OCI-LY3 (cell line): ENCODE measurements at regions not wholly inside any gene's neighbourhood (a gene's known extent, or its start where the extent isn't known, plus 50 kb on each side); places are given as distances from the start of the nearest gene placed in this dataset.

ENCODE experiments used
- H2AFZ ChIP-seq: fragments of 200-600, 300-600 bp; shearing (Covaris generic); 2 replicates; pipeline ENCODE4 v1.6.0; 2014; ENCODE audit warnings: antibody characterized with exemption, low read depth, low read length
- H3K27ac ChIP-seq: fragments of 200-600, 300-600 bp; sonication (generic); 2 replicates; pipeline ENCODE4 v1.5.1; 2014; ENCODE audit warnings: mild to moderate bottlenecking, low read length, moderate library complexity, mixed read lengths
- H3K27me3 ChIP-seq: fragments of 200-600, 300-600 bp; sonication (generic); 2 replicates; pipeline ENCODE4 v1.6.1; 2014; ENCODE audit warnings: low read depth, low read length, mixed read lengths
- H3K36me3 ChIP-seq: fragments of 200-600, 300-600 bp; sonication (generic); replicated peaks from 2 replicates; pipeline ENCODE3; 2014; ENCODE audit warnings: low read depth, low read length, mixed read lengths
- H3K4me1 ChIP-seq: fragments of 300-600, 200-600 bp; sonication (generic); 2 replicates; pipeline ENCODE4 v1.6.1; 2014; ENCODE audit warnings: low read length, mixed read lengths
- H3K4me2 ChIP-seq: fragments of 200-600, 300-600 bp; sonication (generic); 2 replicates; pipeline ENCODE4 v1.6.1; 2014; ENCODE audit warnings: low read length, mixed read lengths
- H3K4me3 ChIP-seq: fragments of 300-600, 200-600 bp; sonication (generic); 2 replicates; pipeline ENCODE4 v1.5.1; 2014; ENCODE audit warnings: antibody characterized with exemption, mild to moderate bottlenecking, low read length, moderate library complexity
- H3K79me2 ChIP-seq: fragments of 300-600, 200-600 bp; shearing (Covaris generic); 2 replicates; pipeline ENCODE4 v1.6.1; 2014; ENCODE audit warnings: mild to moderate bottlenecking, low read length, mixed read lengths
- H3K9ac ChIP-seq: fragments of 300-600, 200-600 bp; shearing (Covaris generic); 2 replicates; pipeline ENCODE4 v1.6.0; 2014; ENCODE audit warnings: mild to moderate bottlenecking, low read length, moderate library complexity
- H3K9me3 ChIP-seq: fragments of 200-600, 300-600 bp; shearing (Covaris generic); 2 replicates; pipeline ENCODE4 v1.6.1; 2014; ENCODE audit warnings: low read length, mixed read lengths; ENCODE audit not compliant: insufficient read depth
- H4K20me1 ChIP-seq: fragments of 200-600, 300-600 bp; sonication (generic); 2 replicates; pipeline ENCODE4 v1.6.1; 2016; ENCODE audit warnings: low read length, mixed read lengths; ENCODE audit not compliant: insufficient read depth
- CTCF ChIP-seq: fragments of 200-600, 300-600 bp; sonication (generic); IDR thresholded peaks from 2 replicates; pipeline ENCODE4 v1.5.1; 2014; ENCODE audit warnings: antibody characterized with exemption, low read length, low read depth
- EZH2phosphoT487 ChIP-seq: fragments of 200-600 bp; shearing (Covaris generic); IDR thresholded peaks from 2 replicates; pipeline ENCODE4 v1.6.1; 2018; ENCODE audit warnings: antibody characterized with exemption, mixed run types, low read depth

GRCh38 chr7:136183981-136184380 is 206.8 kb upstream of the MTPN start:
- H4K20me1 ChIP-seq = no peaks in the 10 kb centered on the region
- no peak overlapping the region for H3K9ac ChIP-seq
- H3K27ac ChIP-seq = no peak overlapping the region
- no peak for TF ChIP-seq CTCF
- TF ChIP-seq EZH2phosphoT487 = no peak
- no peak overlapping the region for H2AFZ ChIP-seq
- no peaks in the 10 kb centered on the region for H3K9me3 ChIP-seq
- H3K79me2 ChIP-seq = no peaks in the 10 kb centered on the region
- no peaks in the 10 kb centered on the region for H3K4me1 ChIP-seq
- no peaks in the 10 kb centered on the region for H3K36me3 ChIP-seq
- no peaks in the 10 kb centered on the region for H3K27me3 ChIP-seq
- H3K4me2 ChIP-seq = no peak overlapping the region
- H3K4me3 ChIP-seq = no peak overlapping the region

- no peaks in the 10 kb centered on the region for H3K79me2 ChIP-seq
- no peaks in the 10 kb centered on the region for H3K4me1 ChIP-seq
- no peak overlapping the region for H3K27ac ChIP-seq
- H2AFZ ChIP-seq = no peak overlapping the region
- no peak overlapping the region for H3K9ac ChIP-seq
- no peaks in the 10 kb centered on the region for H3K36me3 ChIP-seq
- H3K9me3 ChIP-seq = no peaks in the 10 kb centered on the region
- TF ChIP-seq EZH2phosphoT487 (no peak), CTCF (no peak)
- no peak overlapping the region for H3K4me3 ChIP-seq
- H3K4me2 ChIP-seq = no peak overlapping the region
- no peaks in the 10 kb centered on the region for H4K20me1 ChIP-seq
- no peaks in the 10 kb centered on the region for H3K27me3 ChIP-seq
These were observed 203.8 kb upstream of the MTPN start for GRCh38 chr7:136180984-136181383.

- no peak overlapping the region for H2AFZ ChIP-seq
- no peak overlapping the region for H3K27ac ChIP-seq
- H3K4me2 ChIP-seq = no peak overlapping the region
These were observed 202.9 kb upstream of the MTPN start for GRCh38 chr7:136179851-136180721.

More at GRCh38 chr7:136179851-136180721, 202.9 kb upstream of the MTPN start:
- no peak overlapping the region for H3K4me3 ChIP-seq
- no peaks in the 10 kb centered on the region for H3K4me1 ChIP-seq
- H3K36me3 ChIP-seq = no peaks in the 10 kb centered on the region
- H3K9me3 ChIP-seq = no peaks in the 10 kb centered on the region
- no peaks in the 10 kb centered on the region for H3K79me2 ChIP-seq
- TF ChIP-seq CTCF (no peak), EZH2phosphoT487 (no peak)
- no peak overlapping the region for H3K9ac ChIP-seq
- no peaks in the 10 kb centered on the region for H3K27me3 ChIP-seq
- no peaks in the 10 kb centered on the region for H4K20me1 ChIP-seq
